Liver (tissue), 3 donors: ENCODE measurements at regions not wholly inside any gene's neighbourhood (a gene's known extent, or its start where the extent isn't known, plus 50 kb on each side); places are given as distances from the start of the nearest gene placed in this dataset.

Source experiments
- CTCF ChIP-seq: fragments of 150-350 bp; IDR thresholded peaks from 2 replicates; pipeline ENCODE4 v1.5.1; 2017; ENCODE audit warnings: improper control_type of control experiment, low read depth, low read length; ENCODE audit not compliant: missing input control
- FOXA1 ChIP-seq: IDR thresholded peaks from 2 replicates; pipeline ENCODE4 v1.6.1; 2016; ENCODE audit warnings: antibody characterized with exemption
- FOXA2 ChIP-seq: IDR thresholded peaks from 2 replicates; pipeline ENCODE4 v1.6.1; 2016; ENCODE audit warnings: antibody characterized with exemption
- GABPA ChIP-seq, 2 donors: IDR thresholded peaks in 1 of 2; conservative IDR thresholded peaks in 1 of 2; 2 replicates each; pipeline ENCODE4 v1.6.1; 2016; ENCODE audit warnings: antibody characterized with exemption in 2 of 2, mild to moderate bottlenecking in 1 of 2, moderate library complexity in 1 of 2
- HNF4G ChIP-seq: IDR thresholded peaks from 2 replicates; pipeline ENCODE4 v1.6.1; 2016; ENCODE audit warnings: antibody characterized with exemption
- JUND ChIP-seq, 2 donors: IDR thresholded peaks; 2 replicates each; pipeline ENCODE4 v1.6.1; 2016; ENCODE audit warnings: antibody characterized with exemption in 2 of 2
- MAX ChIP-seq: IDR thresholded peaks from 2 replicates; pipeline ENCODE4 v1.6.1; 2016; ENCODE audit warnings: antibody characterized with exemption
- RAD21 ChIP-seq, 2 donors: IDR thresholded peaks; 2 replicates each; pipeline ENCODE4 v1.6.1; 2016; ENCODE audit warnings: antibody characterized with exemption in 2 of 2, mild to moderate bottlenecking in 2 of 2
- SP1 ChIP-seq: IDR thresholded peaks from 2 replicates; pipeline ENCODE4 v1.6.1; 2018; ENCODE audit warnings: antibody characterized with exemption, mild to moderate bottlenecking
- YY1 ChIP-seq: IDR thresholded peaks from 2 replicates; pipeline ENCODE4 v1.6.1; 2016; ENCODE audit warnings: antibody characterized with exemption, mild to moderate bottlenecking
- TF ChIP-seq, protein P1 (sequence below): IDR thresholded peaks from 2 replicates; pipeline ENCODE4 v1.6.1; 2016; ENCODE audit warnings: antibody characterized with exemption, mild to moderate bottlenecking
- TF ChIP-seq, protein P2 (sequence below): IDR thresholded peaks from 2 replicates; pipeline ENCODE4 v1.6.1; 2016; ENCODE audit warnings: antibody characterized with exemption
- donor health status: healthy.
- donor health status: healthy.

GRCh38 chr2:498493-499178, 178.6 kb downstream of the TMEM18 start:
- TF ChIP-seq CTCF = no peak
- TF ChIP-seq GABPA (IDR thresholded peaks at IDR 0.05 in 1 of 2, conservative IDR thresholded peaks at IDR 0.05 in 1 of 2) = no peak
- no peak for TF ChIP-seq RAD21 (IDR thresholded peaks at IDR 0.05)
- TF ChIP-seq, protein P1, sequence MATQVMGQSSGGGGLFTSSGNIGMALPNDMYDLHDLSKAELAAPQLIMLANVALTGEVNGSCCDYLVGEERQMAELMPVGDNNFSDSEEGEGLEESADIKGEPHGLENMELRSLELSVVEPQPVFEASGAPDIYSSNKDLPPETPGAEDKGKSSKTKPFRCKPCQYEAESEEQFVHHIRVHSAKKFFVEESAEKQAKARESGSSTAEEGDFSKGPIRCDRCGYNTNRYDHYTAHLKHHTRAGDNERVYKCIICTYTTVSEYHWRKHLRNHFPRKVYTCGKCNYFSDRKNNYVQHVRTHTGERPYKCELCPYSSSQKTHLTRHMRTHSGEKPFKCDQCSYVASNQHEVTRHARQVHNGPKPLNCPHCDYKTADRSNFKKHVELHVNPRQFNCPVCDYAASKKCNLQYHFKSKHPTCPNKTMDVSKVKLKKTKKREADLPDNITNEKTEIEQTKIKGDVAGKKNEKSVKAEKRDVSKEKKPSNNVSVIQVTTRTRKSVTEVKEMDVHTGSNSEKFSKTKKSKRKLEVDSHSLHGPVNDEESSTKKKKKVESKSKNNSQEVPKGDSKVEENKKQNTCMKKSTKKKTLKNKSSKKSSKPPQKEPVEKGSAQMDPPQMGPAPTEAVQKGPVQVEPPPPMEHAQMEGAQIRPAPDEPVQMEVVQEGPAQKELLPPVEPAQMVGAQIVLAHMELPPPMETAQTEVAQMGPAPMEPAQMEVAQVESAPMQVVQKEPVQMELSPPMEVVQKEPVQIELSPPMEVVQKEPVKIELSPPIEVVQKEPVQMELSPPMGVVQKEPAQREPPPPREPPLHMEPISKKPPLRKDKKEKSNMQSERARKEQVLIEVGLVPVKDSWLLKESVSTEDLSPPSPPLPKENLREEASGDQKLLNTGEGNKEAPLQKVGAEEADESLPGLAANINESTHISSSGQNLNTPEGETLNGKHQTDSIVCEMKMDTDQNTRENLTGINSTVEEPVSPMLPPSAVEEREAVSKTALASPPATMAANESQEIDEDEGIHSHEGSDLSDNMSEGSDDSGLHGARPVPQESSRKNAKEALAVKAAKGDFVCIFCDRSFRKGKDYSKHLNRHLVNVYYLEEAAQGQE = no peak
- no peak for TF ChIP-seq JUND (IDR thresholded peaks at IDR 0.05)
- no peak for TF ChIP-seq FOXA1
- TF ChIP-seq MAX = no peak
- TF ChIP-seq SP1 = no peak
- no peak for TF ChIP-seq HNF4G
- TF ChIP-seq, protein P2, sequence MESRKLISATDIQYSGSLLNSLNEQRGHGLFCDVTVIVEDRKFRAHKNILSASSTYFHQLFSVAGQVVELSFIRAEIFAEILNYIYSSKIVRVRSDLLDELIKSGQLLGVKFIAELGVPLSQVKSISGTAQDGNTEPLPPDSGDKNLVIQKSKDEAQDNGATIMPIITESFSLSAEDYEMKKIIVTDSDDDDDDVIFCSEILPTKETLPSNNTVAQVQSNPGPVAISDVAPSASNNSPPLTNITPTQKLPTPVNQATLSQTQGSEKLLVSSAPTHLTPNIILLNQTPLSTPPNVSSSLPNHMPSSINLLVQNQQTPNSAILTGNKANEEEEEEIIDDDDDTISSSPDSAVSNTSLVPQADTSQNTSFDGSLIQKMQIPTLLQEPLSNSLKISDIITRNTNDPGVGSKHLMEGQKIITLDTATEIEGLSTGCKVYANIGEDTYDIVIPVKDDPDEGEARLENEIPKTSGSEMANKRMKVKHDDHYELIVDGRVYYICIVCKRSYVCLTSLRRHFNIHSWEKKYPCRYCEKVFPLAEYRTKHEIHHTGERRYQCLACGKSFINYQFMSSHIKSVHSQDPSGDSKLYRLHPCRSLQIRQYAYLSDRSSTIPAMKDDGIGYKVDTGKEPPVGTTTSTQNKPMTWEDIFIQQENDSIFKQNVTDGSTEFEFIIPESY = no peak
- TF ChIP-seq YY1 = no peak
- TF ChIP-seq FOXA2 = no peak
